Loucy (cell line): ENCODE measurements at regions not wholly inside any gene's neighbourhood (a gene's known extent, or its start where the extent isn't known, plus 50 kb on each side); places are given as distances from the start of the nearest gene placed in this dataset.

Experiments used
- EZH2phosphoT487 ChIP-seq: fragments of 200-600 bp; IDR thresholded peaks from 2 replicates; pipeline ENCODE4 v1.6.1; 2018; ENCODE audit warnings: antibody characterized with exemption, mild to moderate bottlenecking, moderate library complexity, borderline replicate concordance
- TF ChIP-seq, protein P1 (sequence below): fragments of 200-600 bp; sonication (generic); conservative IDR thresholded peaks from 2 replicates; pipeline ENCODE4 v1.5.1; 2014; ENCODE audit warnings: mild to moderate bottlenecking, antibody characterized with exemption, low read length

DNA sequence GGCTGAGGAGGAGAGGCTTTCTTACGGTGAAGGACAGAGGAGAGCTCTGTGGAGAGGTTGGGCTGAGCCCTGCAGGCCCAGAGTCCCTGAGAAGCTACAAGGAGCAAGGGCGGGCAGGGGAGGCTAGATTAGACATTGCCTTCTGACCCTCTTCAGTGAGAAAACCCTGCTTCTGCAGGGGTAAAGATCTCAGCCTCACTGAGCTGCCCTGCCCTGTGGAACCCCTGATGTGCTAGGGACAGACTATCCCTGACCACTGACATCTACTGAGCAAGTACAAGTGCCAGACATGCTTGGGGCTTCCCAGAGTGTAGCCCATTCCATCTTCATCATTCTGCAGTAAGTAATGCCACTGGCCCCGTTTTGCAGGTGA, 111.5 kb downstream of the CYP26B1 start:
- TF ChIP-seq, protein P1, sequence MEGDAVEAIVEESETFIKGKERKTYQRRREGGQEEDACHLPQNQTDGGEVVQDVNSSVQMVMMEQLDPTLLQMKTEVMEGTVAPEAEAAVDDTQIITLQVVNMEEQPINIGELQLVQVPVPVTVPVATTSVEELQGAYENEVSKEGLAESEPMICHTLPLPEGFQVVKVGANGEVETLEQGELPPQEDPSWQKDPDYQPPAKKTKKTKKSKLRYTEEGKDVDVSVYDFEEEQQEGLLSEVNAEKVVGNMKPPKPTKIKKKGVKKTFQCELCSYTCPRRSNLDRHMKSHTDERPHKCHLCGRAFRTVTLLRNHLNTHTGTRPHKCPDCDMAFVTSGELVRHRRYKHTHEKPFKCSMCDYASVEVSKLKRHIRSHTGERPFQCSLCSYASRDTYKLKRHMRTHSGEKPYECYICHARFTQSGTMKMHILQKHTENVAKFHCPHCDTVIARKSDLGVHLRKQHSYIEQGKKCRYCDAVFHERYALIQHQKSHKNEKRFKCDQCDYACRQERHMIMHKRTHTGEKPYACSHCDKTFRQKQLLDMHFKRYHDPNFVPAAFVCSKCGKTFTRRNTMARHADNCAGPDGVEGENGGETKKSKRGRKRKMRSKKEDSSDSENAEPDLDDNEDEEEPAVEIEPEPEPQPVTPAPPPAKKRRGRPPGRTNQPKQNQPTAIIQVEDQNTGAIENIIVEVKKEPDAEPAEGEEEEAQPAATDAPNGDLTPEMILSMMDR: no peak
- no peak for TF ChIP-seq EZH2phosphoT487
